ENCODE measurements at regions not wholly inside any gene's neighbourhood (a gene's known extent, or its start where the extent isn't known, plus 50 kb on each side); places are given as distances from the start of the nearest gene placed in this dataset.
A peak's percentile ranks its signal among the peaks of the same experiment; 100 is the strongest.

DNA sequence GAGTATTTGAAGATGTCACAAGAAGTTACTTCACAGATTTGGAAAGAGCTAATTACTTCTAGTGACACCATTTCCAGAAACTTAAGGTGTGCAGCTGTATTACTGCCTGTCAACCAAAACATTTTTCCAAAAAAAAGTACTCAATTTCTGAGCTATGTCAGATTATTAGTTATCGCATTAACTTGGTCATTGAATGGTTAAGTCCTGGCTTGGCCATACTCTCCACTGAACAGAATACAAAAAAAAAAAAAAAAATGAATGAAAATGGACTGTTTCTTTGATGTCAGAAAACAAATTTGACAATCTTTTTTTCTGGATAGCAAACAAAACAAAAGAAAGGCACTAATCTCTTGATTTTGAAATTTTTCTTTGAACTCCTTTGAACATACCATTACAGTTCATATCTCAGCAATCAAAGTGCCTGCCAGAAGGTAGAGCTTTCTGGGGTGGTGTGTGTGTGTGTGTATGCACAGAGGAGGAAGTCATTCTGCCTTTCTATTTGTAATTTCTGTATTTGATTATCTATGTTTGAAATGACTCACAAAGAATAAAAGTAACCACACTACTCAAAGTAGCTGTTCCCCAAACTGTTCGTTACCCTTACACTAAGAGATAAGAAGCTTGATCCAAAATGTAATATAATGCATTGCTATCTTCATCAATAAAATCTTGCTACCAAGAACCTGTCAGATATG is 210.8 kb upstream of the FUT9 start (continued):
- TF ChIP-seq ZBTB8A (CRISPR knock-in tag; IDR thresholded peaks at IDR 0.05; ENCODE audit: borderline replicate concordance, low read depth): no peak
- no peak for TF ChIP-seq ZNF432 (CRISPR knock-in tag; IDR thresholded peaks at IDR 0.05; ENCODE audit: borderline replicate concordance)
- no peak for TF ChIP-seq ZNF337 (CRISPR knock-in tag; IDR thresholded peaks at IDR 0.05; ENCODE audit: borderline replicate concordance, low read depth)
- TF ChIP-seq, protein P1, sequence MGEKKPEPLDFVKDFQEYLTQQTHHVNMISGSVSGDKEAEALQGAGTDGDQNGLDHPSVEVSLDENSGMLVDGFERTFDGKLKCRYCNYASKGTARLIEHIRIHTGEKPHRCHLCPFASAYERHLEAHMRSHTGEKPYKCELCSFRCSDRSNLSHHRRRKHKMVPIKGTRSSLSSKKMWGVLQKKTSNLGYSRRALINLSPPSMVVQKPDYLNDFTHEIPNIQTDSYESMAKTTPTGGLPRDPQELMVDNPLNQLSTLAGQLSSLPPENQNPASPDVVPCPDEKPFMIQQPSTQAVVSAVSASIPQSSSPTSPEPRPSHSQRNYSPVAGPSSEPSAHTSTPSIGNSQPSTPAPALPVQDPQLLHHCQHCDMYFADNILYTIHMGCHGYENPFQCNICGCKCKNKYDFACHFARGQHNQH (CRISPR knock-in tag; IDR thresholded peaks at IDR 0.05): 0 out of 2 replicates have a peak, but pooled peaks have one; percentile 49
- TF ChIP-seq, protein P2, sequence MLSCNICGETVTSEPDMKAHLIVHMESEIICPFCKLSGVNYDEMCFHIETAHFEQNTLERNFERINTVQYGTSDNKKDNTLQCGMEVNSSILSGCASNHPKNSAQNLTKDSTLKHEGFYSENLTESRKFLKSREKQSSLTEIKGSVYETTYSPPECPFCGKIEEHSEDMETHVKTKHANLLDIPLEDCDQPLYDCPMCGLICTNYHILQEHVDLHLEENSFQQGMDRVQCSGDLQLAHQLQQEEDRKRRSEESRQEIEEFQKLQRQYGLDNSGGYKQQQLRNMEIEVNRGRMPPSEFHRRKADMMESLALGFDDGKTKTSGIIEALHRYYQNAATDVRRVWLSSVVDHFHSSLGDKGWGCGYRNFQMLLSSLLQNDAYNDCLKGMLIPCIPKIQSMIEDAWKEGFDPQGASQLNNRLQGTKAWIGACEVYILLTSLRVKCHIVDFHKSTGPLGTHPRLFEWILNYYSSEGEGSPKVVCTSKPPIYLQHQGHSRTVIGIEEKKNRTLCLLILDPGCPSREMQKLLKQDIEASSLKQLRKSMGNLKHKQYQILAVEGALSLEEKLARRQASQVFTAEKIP (CRISPR knock-in tag; IDR thresholded peaks at IDR 0.05; ENCODE audit: borderline replicate concordance): no peak
- TF ChIP-seq ZNF577 (CRISPR knock-in tag; IDR thresholded peaks at IDR 0.05; ENCODE audit: borderline replicate concordance, low read depth): no peak
- TF ChIP-seq MBD4 (IDR thresholded peaks at IDR 0.05; ENCODE audit: borderline replicate concordance, low read length): peak; percentile 96
- TF ChIP-seq, protein P3, sequence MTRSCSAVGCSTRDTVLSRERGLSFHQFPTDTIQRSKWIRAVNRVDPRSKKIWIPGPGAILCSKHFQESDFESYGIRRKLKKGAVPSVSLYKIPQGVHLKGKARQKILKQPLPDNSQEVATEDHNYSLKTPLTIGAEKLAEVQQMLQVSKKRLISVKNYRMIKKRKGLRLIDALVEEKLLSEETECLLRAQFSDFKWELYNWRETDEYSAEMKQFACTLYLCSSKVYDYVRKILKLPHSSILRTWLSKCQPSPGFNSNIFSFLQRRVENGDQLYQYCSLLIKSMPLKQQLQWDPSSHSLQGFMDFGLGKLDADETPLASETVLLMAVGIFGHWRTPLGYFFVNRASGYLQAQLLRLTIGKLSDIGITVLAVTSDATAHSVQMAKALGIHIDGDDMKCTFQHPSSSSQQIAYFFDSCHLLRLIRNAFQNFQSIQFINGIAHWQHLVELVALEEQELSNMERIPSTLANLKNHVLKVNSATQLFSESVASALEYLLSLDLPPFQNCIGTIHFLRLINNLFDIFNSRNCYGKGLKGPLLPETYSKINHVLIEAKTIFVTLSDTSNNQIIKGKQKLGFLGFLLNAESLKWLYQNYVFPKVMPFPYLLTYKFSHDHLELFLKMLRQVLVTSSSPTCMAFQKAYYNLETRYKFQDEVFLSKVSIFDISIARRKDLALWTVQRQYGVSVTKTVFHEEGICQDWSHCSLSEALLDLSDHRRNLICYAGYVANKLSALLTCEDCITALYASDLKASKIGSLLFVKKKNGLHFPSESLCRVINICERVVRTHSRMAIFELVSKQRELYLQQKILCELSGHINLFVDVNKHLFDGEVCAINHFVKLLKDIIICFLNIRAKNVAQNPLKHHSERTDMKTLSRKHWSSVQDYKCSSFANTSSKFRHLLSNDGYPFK (CRISPR knock-in tag; IDR thresholded peaks at IDR 0.05; ENCODE audit: borderline replicate concordance): no peak
- peak; percentile 40; the same call in 1 of the 2 replicates for TF ChIP-seq SAP130 (CRISPR knock-in tag; IDR thresholded peaks at IDR 0.05; ENCODE audit: low read depth)
- no peak for TF ChIP-seq ZSCAN21 (CRISPR knock-in tag; IDR thresholded peaks at IDR 0.05; ENCODE audit: borderline replicate concordance)
- no peak for TF ChIP-seq MTF2 (CRISPR knock-in tag; IDR thresholded peaks at IDR 0.05; ENCODE audit: borderline replicate concordance)
- peak; percentile 53; the same call in 1 of the 2 replicates for TF ChIP-seq PPARG (CRISPR knock-in tag; conservative IDR thresholded peaks at IDR 0.05)
- TF ChIP-seq ZNF678 (CRISPR knock-in tag; IDR thresholded peaks at IDR 0.05): no peak
- TF ChIP-seq MAZ (IDR thresholded peaks at IDR 0.05; ENCODE audit: borderline replicate concordance, low read depth, low read length): no peak
- no peak for TF ChIP-seq MAZ (CRISPR knock-in tag; IDR thresholded peaks at IDR 0.05; ENCODE audit: low read depth)
- TF ChIP-seq, protein P4, sequence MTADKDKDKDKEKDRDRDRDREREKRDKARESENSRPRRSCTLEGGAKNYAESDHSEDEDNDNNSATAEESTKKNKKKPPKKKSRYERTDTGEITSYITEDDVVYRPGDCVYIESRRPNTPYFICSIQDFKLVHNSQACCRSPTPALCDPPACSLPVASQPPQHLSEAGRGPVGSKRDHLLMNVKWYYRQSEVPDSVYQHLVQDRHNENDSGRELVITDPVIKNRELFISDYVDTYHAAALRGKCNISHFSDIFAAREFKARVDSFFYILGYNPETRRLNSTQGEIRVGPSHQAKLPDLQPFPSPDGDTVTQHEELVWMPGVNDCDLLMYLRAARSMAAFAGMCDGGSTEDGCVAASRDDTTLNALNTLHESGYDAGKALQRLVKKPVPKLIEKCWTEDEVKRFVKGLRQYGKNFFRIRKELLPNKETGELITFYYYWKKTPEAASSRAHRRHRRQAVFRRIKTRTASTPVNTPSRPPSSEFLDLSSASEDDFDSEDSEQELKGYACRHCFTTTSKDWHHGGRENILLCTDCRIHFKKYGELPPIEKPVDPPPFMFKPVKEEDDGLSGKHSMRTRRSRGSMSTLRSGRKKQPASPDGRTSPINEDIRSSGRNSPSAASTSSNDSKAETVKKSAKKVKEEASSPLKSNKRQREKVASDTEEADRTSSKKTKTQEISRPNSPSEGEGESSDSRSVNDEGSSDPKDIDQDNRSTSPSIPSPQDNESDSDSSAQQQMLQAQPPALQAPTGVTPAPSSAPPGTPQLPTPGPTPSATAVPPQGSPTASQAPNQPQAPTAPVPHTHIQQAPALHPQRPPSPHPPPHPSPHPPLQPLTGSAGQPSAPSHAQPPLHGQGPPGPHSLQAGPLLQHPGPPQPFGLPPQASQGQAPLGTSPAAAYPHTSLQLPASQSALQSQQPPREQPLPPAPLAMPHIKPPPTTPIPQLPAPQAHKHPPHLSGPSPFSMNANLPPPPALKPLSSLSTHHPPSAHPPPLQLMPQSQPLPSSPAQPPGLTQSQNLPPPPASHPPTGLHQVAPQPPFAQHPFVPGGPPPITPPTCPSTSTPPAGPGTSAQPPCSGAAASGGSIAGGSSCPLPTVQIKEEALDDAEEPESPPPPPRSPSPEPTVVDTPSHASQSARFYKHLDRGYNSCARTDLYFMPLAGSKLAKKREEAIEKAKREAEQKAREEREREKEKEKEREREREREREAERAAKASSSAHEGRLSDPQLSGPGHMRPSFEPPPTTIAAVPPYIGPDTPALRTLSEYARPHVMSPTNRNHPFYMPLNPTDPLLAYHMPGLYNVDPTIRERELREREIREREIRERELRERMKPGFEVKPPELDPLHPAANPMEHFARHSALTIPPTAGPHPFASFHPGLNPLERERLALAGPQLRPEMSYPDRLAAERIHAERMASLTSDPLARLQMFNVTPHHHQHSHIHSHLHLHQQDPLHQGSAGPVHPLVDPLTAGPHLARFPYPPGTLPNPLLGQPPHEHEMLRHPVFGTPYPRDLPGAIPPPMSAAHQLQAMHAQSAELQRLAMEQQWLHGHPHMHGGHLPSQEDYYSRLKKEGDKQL (CRISPR knock-in tag; IDR thresholded peaks at IDR 0.05; ENCODE audit: low read depth): peak; percentile 83; the same call in 1 of the 2 replicates
- TF ChIP-seq ATF1 (CRISPR knock-in tag; IDR thresholded peaks at IDR 0.05): peak; percentile 57; the same call in 1 of the 2 replicates
- TF ChIP-seq MED13 (CRISPR knock-in tag; IDR thresholded peaks at IDR 0.05): peak; percentile 93

Data from HepG2 (cell line).